PFSK-1 (cell line): ENCODE measurements at regions not wholly inside any gene's neighbourhood (a gene's known extent, or its start where the extent isn't known, plus 50 kb on each side); places are given as distances from the start of the nearest gene placed in this dataset.

Experiments
- POLR2AphosphoS5 ChIP-seq: IDR thresholded peaks from 2 replicates; pipeline ENCODE4 v1.6.1; 2012; ENCODE audit warnings: low read depth, mild to moderate bottlenecking, control low read depth, low read length, moderate library complexity
- SIN3A ChIP-seq: IDR thresholded peaks from 2 replicates; pipeline ENCODE4 v1.6.1; 2012; ENCODE audit warnings: mild to moderate bottlenecking, low read length, moderate library complexity, borderline replicate concordance; ENCODE audit not compliant: insufficient read depth

DNA sequence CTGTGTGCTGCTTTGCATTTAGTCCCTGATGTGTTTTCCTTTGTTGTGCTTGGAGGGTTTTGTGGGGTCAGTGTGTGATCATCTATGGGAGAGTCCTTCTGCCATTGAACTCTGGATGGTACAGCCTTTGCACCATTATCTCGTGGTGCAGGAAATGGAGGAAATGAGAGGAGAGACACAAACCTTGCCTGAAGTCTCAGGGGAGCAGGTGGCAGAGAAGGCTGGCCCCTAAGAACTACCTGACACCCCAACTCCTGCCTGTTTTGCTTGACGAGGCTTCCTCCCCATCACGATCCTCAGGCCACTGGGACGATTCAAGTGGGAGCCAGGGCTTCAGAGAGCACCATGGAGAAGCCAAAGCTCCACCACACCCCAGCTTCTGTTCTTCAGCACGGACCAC, 1316.4 kb downstream of the TBC1D22A start:
- TF ChIP-seq POLR2AphosphoS5 (no peak), SIN3A (no peak)
